A673 (cell line): ENCODE measurements at regions not wholly inside any gene's neighbourhood (a gene's known extent, or its start where the extent isn't known, plus 50 kb on each side); places are given as distances from the start of the nearest gene placed in this dataset.

Source experiments
- EZH2 ChIP-seq: fragments of 200-600 bp; sonication (generic); IDR thresholded peaks from 2 replicates; pipeline ENCODE4 v1.6.1; 2017; ENCODE audit warnings: borderline replicate concordance, low read depth, mild to moderate bottlenecking, mixed read lengths, antibody characterized with exemption, low read length; ENCODE audit not compliant: poor library complexity, severe bottlenecking
- TF ChIP-seq, protein P1 (sequence below): fragments of 300-800, 200-600 bp; sonication (generic); conservative IDR thresholded peaks from 2 replicates; pipeline ENCODE4 v1.5.1; 2017; ENCODE audit warnings: low read depth, mild to moderate bottlenecking, antibody characterized with exemption, low read length, moderate library complexity, mixed read lengths

DNA sequence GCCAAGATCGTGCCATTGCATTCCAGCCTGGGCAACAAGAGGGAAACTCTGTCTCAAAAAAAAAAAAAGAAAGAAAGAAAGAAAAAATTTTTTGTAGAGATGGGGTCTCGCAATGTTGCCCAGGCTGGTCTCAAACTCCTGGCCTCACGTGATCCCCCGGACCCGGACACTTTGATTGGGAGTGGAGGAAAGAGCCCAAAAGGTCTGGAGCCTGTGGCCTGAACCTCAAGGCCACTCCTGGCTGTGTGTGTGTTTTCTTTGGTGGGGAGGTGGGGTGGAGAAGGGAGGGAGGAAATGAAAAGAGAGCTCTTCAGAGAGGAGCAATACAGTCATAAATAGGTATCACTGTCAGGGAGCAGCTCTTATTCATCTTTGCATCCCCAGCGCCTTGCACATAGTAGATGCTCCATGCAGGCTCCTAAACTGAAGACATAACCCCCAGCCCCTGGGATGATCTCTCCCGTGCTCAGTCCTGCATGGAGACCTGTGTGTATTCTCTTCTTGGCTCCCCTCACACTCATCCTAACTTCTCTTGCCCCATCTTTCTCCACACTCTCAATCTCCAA is 75.7 kb downstream of the FGD2 start:
- TF ChIP-seq, protein P1, sequence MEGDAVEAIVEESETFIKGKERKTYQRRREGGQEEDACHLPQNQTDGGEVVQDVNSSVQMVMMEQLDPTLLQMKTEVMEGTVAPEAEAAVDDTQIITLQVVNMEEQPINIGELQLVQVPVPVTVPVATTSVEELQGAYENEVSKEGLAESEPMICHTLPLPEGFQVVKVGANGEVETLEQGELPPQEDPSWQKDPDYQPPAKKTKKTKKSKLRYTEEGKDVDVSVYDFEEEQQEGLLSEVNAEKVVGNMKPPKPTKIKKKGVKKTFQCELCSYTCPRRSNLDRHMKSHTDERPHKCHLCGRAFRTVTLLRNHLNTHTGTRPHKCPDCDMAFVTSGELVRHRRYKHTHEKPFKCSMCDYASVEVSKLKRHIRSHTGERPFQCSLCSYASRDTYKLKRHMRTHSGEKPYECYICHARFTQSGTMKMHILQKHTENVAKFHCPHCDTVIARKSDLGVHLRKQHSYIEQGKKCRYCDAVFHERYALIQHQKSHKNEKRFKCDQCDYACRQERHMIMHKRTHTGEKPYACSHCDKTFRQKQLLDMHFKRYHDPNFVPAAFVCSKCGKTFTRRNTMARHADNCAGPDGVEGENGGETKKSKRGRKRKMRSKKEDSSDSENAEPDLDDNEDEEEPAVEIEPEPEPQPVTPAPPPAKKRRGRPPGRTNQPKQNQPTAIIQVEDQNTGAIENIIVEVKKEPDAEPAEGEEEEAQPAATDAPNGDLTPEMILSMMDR, result no peak
- no peak for TF ChIP-seq EZH2
